Transverse colon (tissue), 4 donors: ENCODE measurements at regions not wholly inside any gene's neighbourhood (a gene's known extent, or its start where the extent isn't known, plus 50 kb on each side); places are given as distances from the start of the nearest gene placed in this dataset.

ENCODE experiments used
- CTCF ChIP-seq, 5 experiments: fragments of 200-600 bp in 3 of 5; fragments of 450-650 bp in 2 of 5; sonication (generic) in 3 of 5; IDR thresholded peaks; 1 replicate in 2 of 5; 2 replicates in 3 of 5; pipeline ENCODE4 v1.5.1; 2016 to 2017; ENCODE audit warnings: antibody characterized with exemption in 5 of 5, inconsistent platforms in 3 of 5, mild to moderate bottlenecking in 2 of 5, moderate library complexity in 1 of 5
- POLR2A ChIP-seq: fragments of 450-650 bp; IDR thresholded peaks from one replicate; pipeline ENCODE4 v1.6.1; 2016; ENCODE audit warnings: antibody characterized with exemption, mild to moderate bottlenecking, moderate library complexity
- POLR2AphosphoS5 ChIP-seq, 3 donors: sonication (generic); formaldehyde crosslinking; IDR thresholded peaks; one replicate each; pipeline ENCODE4 v1.6.1; 2016; ENCODE audit warnings: antibody characterized with exemption in 3 of 3

- no peak for TF ChIP-seq POLR2A
- TF ChIP-seq POLR2AphosphoS5 (IDR thresholded peaks at IDR 0.05), result no peak
- no peak for TF ChIP-seq CTCF (IDR thresholded peaks at IDR 0.05)
These were observed 218.5 kb upstream of the CADM1 start for GRCh38 chr11:115722711-115723110.
